ENCODE measurements at regions not wholly inside any gene's neighbourhood (a gene's known extent, or its start where the extent isn't known, plus 50 kb on each side); places are given as distances from the start of the nearest gene placed in this dataset.
A peak's percentile ranks its signal among the peaks of the same experiment; 100 is the strongest.

GRCh38 chr4:125917559-125917958 is 602.8 kb downstream of the FAT4 start:
- H3K36me3 ChIP-seq = no peaks in the 10 kb centered on the region

GRCh38 chr4:125928652-125929051 is 613.9 kb downstream of the FAT4 start:
- no peaks in the 10 kb centered on the region for H3K36me3 ChIP-seq
- no peak for DNase-seq
- H3K9me3 ChIP-seq = peaks cover 5% of the 10 kb centered on the region; the same call in 1 of the 2 replicates
- H3K27me3 ChIP-seq = no peaks in the 10 kb centered on the region
- no peak overlapping the region for H3K4me3 ChIP-seq

More at GRCh38 chr4:125917559-125917958, 602.8 kb downstream of the FAT4 start:
- DNase-seq = no peak
- H3K4me3 ChIP-seq = no peak overlapping the region
- H3K27me3 ChIP-seq = no peaks in the 10 kb centered on the region
- H3K9me3 ChIP-seq = no peaks in the 10 kb centered on the region

GRCh38 chr4:125938541-125938940 is 623.8 kb downstream of the FAT4 start:
- Histone ChIP-seq H3K27me3 (no peaks in the 10 kb centered on the region), H3K4me3 (no peak overlapping the region), H3K9me3 (peaks cover 6% of the 10 kb centered on the region), H3K36me3 (no peaks in the 10 kb centered on the region)
- no peak for DNase-seq

- Histone ChIP-seq H3K27me3 (no peaks in the 10 kb centered on the region), H3K9me3 (peaks cover under 1% of the 10 kb centered on the region; the same call in 1 of the 2 replicates), H3K36me3 (no peaks in the 10 kb centered on the region), H3K4me3 (no peak overlapping the region)
- no peak for DNase-seq
These were observed 625.7 kb downstream of the FAT4 start for GRCh38 chr4:125940426-125940825.

GRCh38 chr4:125944966-125945365 is 630.2 kb downstream of the FAT4 start:
- Histone ChIP-seq H3K36me3 (no peaks in the 10 kb centered on the region), H3K27me3 (no peaks in the 10 kb centered on the region), H3K9me3 (no peaks in the 10 kb centered on the region), H3K4me3 (no peak overlapping the region)
- no peak for DNase-seq

GRCh38 chr4:125948021-125948420 is 633.3 kb downstream of the FAT4 start:
- Histone ChIP-seq H3K27me3 (no peaks in the 10 kb centered on the region), H3K36me3 (no peaks in the 10 kb centered on the region), H3K9me3 (no peaks in the 10 kb centered on the region), H3K4me3 (no peak overlapping the region)
- no peak for DNase-seq

- no peak for DNase-seq
- no peaks in the 10 kb centered on the region for H3K9me3 ChIP-seq
- no peaks in the 10 kb centered on the region for H3K36me3 ChIP-seq
- H3K4me3 ChIP-seq = no peak overlapping the region
- H3K27me3 ChIP-seq = no peaks in the 10 kb centered on the region
These were observed 636.6 kb downstream of the FAT4 start for GRCh38 chr4:125951261-125951887.

- DNase-seq = no peak
- no peaks in the 10 kb centered on the region for H3K27me3 ChIP-seq
- no peaks in the 10 kb centered on the region for H3K9me3 ChIP-seq
- H3K4me3 ChIP-seq = no peak overlapping the region
- H3K36me3 ChIP-seq = no peaks in the 10 kb centered on the region
These were observed 637.9 kb downstream of the FAT4 start for GRCh38 chr4:125952631-125953030.

- Histone ChIP-seq H3K27me3 (no peaks in the 10 kb centered on the region), H3K9me3 (no peaks in the 10 kb centered on the region), H3K36me3 (no peaks in the 10 kb centered on the region), H3K4me3 (no peak overlapping the region)
- DNase-seq = no peak
These were observed 641.5 kb downstream of the FAT4 start for GRCh38 chr4:125956276-125956675.

GRCh38 chr4:125958519-125958918 is 643.8 kb downstream of the FAT4 start:
- DNase-seq = no peak
- Histone ChIP-seq H3K27me3 (no peaks in the 10 kb centered on the region), H3K36me3 (no peaks in the 10 kb centered on the region), H3K4me3 (no peak overlapping the region), H3K9me3 (no peaks in the 10 kb centered on the region)

- no peaks in the 10 kb centered on the region for H3K27me3 ChIP-seq
- H3K9me3 ChIP-seq = no peaks in the 10 kb centered on the region
- no peak overlapping the region for H3K4me3 ChIP-seq
- peak; percentile 10 for DNase-seq
- H3K36me3 ChIP-seq = no peaks in the 10 kb centered on the region
These were observed 646.9 kb downstream of the FAT4 start for GRCh38 chr4:125961626-125962025.

- no peaks in the 10 kb centered on the region for H3K36me3 ChIP-seq
- H3K4me3 ChIP-seq = no peak overlapping the region
- no peak for DNase-seq
- no peaks in the 10 kb centered on the region for H3K27me3 ChIP-seq
- H3K9me3 ChIP-seq = no peaks in the 10 kb centered on the region
These were observed 661.2 kb downstream of the FAT4 start for GRCh38 chr4:125975861-125976397.

- Histone ChIP-seq H3K4me3 (no peak overlapping the region), H3K27me3 (no peaks in the 10 kb centered on the region), H3K9me3 (no peaks in the 10 kb centered on the region), H3K36me3 (no peaks in the 10 kb centered on the region)
- DNase-seq = no peak
These were observed 665.2 kb downstream of the FAT4 start for GRCh38 chr4:125979950-125980349.

- Histone ChIP-seq H3K27me3 (no peaks in the 10 kb centered on the region), H3K9me3 (no peaks in the 10 kb centered on the region), H3K4me3 (no peak overlapping the region), H3K36me3 (no peaks in the 10 kb centered on the region)
- no peak for DNase-seq
These were observed 668.4 kb downstream of the FAT4 start for GRCh38 chr4:125983168-125983567.

GRCh38 chr4:125985856-125986255 is 671.1 kb downstream of the FAT4 start:
- no peak for DNase-seq
- Histone ChIP-seq H3K9me3 (no peaks in the 10 kb centered on the region), H3K4me3 (no peak overlapping the region), H3K27me3 (no peaks in the 10 kb centered on the region; the same call in 1 of the 2 replicates), H3K36me3 (no peaks in the 10 kb centered on the region)

- H3K27me3 ChIP-seq = no peaks in the 10 kb centered on the region; the same call in 1 of the 2 replicates
- no peak overlapping the region for H3K4me3 ChIP-seq
- H3K9me3 ChIP-seq = no peaks in the 10 kb centered on the region
- no peak for DNase-seq
- H3K36me3 ChIP-seq = no peaks in the 10 kb centered on the region
These were observed 671.6 kb downstream of the FAT4 start for GRCh38 chr4:125986307-125986706.

GRCh38 chr4:125988464-125988863 is 673.7 kb downstream of the FAT4 start:
- Histone ChIP-seq H3K36me3 (no peaks in the 10 kb centered on the region), H3K27me3 (no peaks in the 10 kb centered on the region; the same call in 1 of the 2 replicates), H3K9me3 (no peaks in the 10 kb centered on the region), H3K4me3 (no peak overlapping the region)
- no peak for DNase-seq

GRCh38 chr4:125991398-125991797 is 676.6 kb downstream of the FAT4 start:
- Histone ChIP-seq H3K4me3 (no peak overlapping the region), H3K27me3 (no peaks in the 10 kb centered on the region; the same call in 1 of the 2 replicates), H3K36me3 (no peaks in the 10 kb centered on the region), H3K9me3 (no peaks in the 10 kb centered on the region)
- no peak for DNase-seq
